ENCODE measurements at regions not wholly inside any gene's neighbourhood (a gene's known extent, or its start where the extent isn't known, plus 50 kb on each side); places are given as distances from the start of the nearest gene placed in this dataset.
A peak's percentile ranks its signal among the peaks of the same experiment; 100 is the strongest.
"Not testable (repeated sequence)": the region's sequence is repeated elsewhere in the genome, so short reads cannot be mapped to it uniquely, and the experiment has no call there.

DNA sequence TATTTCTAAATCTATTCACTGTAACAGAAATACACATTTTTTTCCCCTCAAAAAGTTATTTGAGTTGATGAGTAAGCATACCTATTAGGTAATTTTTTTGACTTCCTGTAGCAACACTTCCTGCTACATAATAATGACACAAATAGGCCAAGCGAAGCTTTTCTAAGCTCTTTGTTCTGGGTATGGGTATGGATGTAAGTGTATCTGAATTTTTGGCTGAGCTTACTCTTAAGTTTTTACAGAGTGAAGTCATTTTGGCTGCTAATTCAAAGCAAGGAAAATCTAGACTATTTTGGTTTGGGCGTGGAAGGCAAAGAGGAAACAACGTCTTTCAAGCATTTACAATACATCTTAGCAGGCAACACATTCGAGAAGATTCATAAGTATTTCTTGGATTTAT, 1206.0 kb upstream of the FLRT2 start:
- Histone ChIP-seq H3K27me3 (no peaks in the 10 kb centered on the region), H3K9me3 (replicated peaks) (no peaks in the 10 kb centered on the region), H3K27ac (no peak overlapping the region), H3K4me3 (no peak overlapping the region), H3K36me3 (no peaks in the 10 kb centered on the region), H3K4me1 (no peaks in the 10 kb centered on the region)
- DNase-seq, result no peak

DNA sequence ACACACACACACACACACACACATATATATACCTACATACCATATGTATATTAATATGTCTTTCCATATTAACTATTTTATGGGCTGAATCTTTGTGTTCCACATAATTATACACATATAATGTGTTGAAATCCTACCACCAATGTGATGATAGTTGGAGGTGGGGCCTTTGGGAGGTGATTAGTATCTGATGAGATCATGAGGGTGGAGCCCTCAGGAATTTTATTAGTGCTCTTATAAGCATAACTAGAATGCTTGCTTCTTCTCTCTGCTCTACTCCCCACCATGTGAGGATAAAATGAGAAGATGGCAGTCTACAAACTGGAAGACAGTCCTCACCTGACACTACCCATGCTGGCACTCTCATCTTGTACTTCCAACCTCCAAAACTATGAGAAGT, 1193.5 kb upstream of the FLRT2 start:
- Histone ChIP-seq H3K36me3 (no peaks in the 10 kb centered on the region), H3K4me1 (no peaks in the 10 kb centered on the region), H3K27ac (no peak overlapping the region), H3K9me3 (replicated peaks) (no peaks in the 10 kb centered on the region), H3K27me3 (no peaks in the 10 kb centered on the region), H3K4me3 (no peak overlapping the region)
- DNase-seq, result no peak

DNA sequence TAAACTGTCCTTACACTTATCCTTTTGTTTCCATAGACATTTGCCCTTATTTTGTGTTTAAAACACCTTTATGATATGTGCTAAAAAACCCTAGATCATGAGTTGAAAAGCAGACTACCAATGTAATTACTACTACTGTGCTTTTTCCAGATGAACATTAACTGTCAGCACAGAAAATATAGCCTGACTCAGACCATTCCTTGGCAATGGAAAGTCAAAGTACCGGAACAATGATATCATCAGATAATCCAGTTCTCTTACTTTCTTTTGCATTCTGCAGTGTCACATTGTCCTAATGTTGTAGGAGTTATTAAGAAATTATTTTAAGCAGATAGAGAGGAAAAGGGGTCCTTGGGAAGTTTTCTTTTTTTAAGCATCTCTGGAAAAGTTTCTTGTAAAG, 1189.0 kb upstream of the FLRT2 start:
- Histone ChIP-seq H3K4me1 (no peaks in the 10 kb centered on the region), H3K27ac (no peak overlapping the region), H3K36me3 (no peaks in the 10 kb centered on the region), H3K9me3 (replicated peaks) (no peaks in the 10 kb centered on the region; the same call in 1 of the 2 replicates), H3K27me3 (no peaks in the 10 kb centered on the region), H3K4me3 (no peak overlapping the region)
- no peak for DNase-seq

DNA sequence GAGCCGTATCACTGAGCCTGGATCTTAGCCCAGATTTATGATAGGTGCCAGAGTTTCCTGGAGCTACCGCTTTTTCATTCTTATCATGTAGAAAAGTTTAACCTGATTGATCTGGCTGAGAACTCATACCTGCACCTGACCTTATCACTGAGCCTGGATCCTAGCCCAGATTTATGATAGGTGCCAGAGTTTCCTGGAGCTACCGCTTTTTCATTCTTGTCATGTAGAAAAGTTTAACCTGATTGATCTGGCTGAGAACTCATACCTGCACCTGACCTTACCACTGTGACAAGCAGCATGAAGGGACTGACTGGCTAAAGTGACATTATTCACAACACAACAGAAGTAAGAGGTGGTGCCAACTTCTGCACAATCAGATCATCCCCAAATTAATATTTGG, 1188.1 kb upstream of the FLRT2 start:
- H3K27me3 ChIP-seq; H3K27ac ChIP-seq; H3K4me3 ChIP-seq; H3K36me3 ChIP-seq; H3K9me3 ChIP-seq (replicated peaks); DNase-seq; H3K4me1 ChIP-seq: not testable (repeated sequence)

DNA sequence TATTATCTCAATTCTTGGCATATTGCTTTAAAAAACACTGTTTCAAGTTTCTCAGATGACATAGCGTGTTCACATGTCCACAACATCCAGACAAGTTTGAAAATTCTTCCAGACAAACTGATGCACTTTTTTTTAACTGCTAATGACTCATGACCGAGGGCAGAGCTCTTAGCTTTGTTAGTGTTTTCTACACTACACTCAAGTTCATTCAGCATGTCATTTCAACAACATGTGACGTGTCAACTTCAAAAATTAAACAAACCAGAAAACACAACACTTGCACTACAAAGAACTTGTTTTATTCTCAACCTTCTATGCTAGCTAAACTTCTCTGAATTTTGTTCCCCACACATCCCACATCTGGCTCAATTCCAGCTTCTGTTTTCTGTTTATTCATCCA, 1186.3 kb upstream of the FLRT2 start:
- no peak for DNase-seq
- H3K36me3 ChIP-seq, result no peaks in the 10 kb centered on the region
- no peaks in the 10 kb centered on the region for H3K27me3 ChIP-seq
- H3K4me1 ChIP-seq, result no peaks in the 10 kb centered on the region
- no peaks in the 10 kb centered on the region; the same call in 1 of the 2 replicates for H3K9me3 ChIP-seq (replicated peaks)
- no peak overlapping the region for H3K27ac ChIP-seq
- H3K4me3 ChIP-seq, result no peak overlapping the region

DNA sequence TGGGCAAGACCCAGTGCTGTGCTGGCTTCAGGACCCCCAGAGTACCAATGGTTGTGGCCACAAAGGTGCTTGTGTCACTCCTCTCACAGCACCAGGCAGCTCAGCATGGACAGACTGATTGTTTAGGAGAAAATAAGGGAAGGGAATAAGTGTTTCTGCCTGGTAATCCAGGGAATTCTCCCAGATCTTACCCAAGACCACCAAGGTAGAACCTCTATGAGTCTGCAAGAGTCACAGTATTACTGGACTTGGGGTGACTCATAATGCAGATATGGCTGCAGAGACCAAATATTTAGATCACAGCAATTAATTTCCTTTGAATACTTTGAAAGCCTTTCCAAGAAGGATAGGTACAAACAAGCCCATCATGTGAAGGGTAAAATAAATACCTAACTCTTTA, 1178.3 kb upstream of the FLRT2 start:
- DNase-seq, result no peak
- H3K27ac ChIP-seq, result no peak overlapping the region

DNA sequence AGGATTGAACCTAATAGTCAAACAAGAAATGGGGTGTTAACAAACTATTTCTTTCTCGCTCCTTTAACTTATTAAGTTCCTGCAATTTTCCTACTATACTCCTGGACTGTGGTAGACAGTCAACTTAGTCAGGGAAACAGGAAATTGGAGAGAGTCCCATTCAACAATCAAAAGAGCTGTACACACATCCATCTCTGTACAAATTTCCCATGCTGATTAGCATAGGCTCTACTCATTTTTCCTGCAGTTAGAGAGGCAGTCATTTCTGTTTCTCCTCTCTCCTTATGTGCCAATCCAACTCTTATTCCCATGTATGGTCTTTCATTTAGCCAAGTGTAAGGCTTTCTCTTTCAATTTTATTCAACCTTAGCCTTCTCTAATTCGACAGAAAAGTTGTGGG, 1168.5 kb upstream of the FLRT2 start:
- H3K36me3 ChIP-seq, result no peaks in the 10 kb centered on the region
- no peak for DNase-seq
- H3K4me1 ChIP-seq, result no peaks in the 10 kb centered on the region
- H3K9me3 ChIP-seq (replicated peaks), result no peaks in the 10 kb centered on the region; the same call in 1 of the 2 replicates
- no peaks in the 10 kb centered on the region for H3K27me3 ChIP-seq
- H3K27ac ChIP-seq, result no peak overlapping the region
- H3K4me3 ChIP-seq, result no peak overlapping the region

More for the DNA sequence above, 1178.3 kb upstream of the FLRT2 start:
- Histone ChIP-seq H3K4me3 (no peak overlapping the region), H3K4me1 (no peaks in the 10 kb centered on the region), H3K36me3 (no peaks in the 10 kb centered on the region), H3K9me3 (replicated peaks) (no peaks in the 10 kb centered on the region; the same call in 1 of the 2 replicates), H3K27me3 (no peaks in the 10 kb centered on the region)

DNA sequence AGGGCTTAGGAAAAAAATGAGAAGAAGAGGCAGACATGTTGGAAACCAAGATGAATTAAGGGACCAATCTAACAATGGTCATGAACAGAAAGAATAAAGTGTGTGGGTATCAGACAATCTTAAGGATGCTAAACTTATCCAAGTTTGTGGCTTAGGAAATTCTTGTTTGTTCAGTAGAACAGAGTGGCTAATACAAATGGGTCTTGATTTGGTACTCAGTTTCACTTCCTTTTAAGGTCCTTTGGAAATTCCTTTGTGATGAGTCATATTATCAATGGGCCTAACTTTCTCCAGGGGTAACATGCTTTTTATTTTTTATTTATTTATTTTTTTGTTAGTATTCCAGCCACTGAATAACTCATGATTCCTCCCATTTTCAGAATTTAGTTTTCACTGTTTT, 1154.7 kb upstream of the FLRT2 start:
- Histone ChIP-seq H3K27ac (no peak overlapping the region), H3K36me3 (no peaks in the 10 kb centered on the region), H3K27me3 (no peaks in the 10 kb centered on the region), H3K4me3 (no peak overlapping the region), H3K4me1 (no peaks in the 10 kb centered on the region), H3K9me3 (replicated peaks) (no peaks in the 10 kb centered on the region)
- peak in 1 of 2 experiments; percentile 2 for DNase-seq

DNA sequence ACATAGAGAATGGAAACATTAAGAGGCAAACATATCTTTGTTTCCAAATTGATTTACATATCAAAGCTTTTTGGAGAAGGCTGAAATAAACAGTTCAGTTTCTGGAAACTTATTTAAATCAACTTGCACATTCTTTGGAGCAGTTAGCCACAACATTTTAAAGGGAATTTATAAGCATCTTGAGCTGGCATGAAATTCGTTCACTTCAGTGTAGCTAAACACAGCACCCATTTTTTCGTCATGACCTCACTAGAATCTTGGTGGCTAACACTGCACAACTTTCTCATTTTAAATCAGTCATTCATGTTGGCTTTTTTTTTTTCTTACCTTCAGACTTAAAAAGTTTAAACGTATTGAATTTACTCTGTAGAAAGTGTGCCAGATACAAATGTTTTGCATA, 1139.9 kb upstream of the FLRT2 start:
- Histone ChIP-seq H3K27ac (no peak overlapping the region), H3K9me3 (replicated peaks) (no peaks in the 10 kb centered on the region), H3K4me1 (no peaks in the 10 kb centered on the region), H3K4me3 (no peak overlapping the region), H3K27me3 (no peaks in the 10 kb centered on the region), H3K36me3 (no peaks in the 10 kb centered on the region)
- no peak for DNase-seq

DNA sequence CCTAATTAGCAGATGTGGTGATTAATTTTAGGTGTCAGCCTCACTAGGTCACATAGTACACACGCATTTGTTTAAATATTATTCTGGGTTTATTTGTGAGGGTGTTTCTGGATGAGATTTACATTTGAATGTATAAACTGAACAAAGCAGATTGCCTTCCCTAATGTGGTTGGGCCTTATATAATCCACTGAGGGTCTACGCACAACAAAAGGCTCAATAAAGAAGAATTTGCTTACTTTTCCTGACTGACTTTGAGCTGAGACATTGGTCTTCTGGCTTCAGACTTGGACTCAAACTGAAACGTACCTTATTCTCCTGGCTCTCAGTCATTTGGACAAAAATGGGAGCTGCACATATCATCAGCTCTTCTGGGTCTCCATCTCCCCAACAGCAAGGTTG, 1132.3 kb upstream of the FLRT2 start:
- Histone ChIP-seq H3K4me3 (no peak overlapping the region), H3K27ac (no peak overlapping the region), H3K27me3 (no peaks in the 10 kb centered on the region), H3K36me3 (no peaks in the 10 kb centered on the region), H3K9me3 (replicated peaks) (no peaks in the 10 kb centered on the region), H3K4me1 (no peaks in the 10 kb centered on the region)
- DNase-seq, result no peak

DNA sequence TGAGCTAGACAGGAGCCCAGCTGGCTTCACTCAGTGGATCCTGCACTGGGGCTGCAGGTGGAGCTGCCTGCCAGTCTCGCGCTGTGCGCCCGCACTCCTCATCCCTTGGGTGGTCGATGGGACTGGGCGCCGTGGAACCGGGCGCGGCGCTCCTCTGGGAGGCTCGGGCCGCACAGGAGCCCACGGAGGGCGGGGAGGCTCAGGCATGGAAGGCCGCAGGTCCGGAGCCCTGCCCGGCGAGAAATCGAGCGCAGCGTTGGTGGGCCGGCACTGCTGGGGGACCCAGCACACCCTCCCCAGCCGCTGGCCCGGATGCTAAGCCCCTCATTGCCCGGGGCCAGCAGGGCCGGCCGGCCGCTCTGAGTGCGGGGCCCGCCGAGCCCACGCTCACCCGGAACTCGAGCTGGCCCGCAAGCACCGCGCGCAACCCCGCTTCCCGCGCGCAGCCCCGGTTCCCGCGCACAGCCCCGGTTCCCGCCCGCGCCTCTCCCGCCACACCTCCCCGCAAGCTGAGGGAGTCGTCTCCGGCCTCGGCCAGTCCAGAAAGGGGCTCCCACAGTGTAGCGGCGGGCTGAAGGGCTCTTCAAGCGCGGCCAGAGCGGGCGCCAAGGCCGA, 1130.5 kb upstream of the FLRT2 start:
- Histone ChIP-seq H3K4me1 (0 out of 2 replicates have a peak, but pooled peaks cover 4% of the 10 kb centered on the region), H3K27ac (no peak overlapping the region), H3K36me3 (no peaks in the 10 kb centered on the region), H3K4me3 (no peak overlapping the region), H3K9me3 (replicated peaks) (no peaks in the 10 kb centered on the region), H3K27me3 (no peaks in the 10 kb centered on the region)
- no peak for DNase-seq

DNA sequence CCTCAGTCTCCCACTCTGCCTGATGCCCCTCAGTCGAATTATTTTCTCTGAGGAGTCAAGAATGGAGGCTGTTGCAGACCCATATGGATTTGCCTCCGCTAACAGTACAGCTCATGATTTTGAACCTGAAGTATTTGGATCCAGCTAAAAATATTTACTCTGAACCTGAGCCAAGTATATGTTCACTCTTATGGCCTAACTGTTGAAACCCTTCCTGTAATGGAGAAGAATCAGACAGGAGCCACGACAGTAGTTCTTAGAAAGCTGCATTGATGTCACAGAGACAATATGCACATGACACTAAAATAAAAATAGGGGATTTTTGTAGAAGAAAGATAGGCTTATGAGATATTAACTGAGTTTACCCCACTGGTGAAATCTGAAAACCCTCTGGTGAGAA, 1128.3 kb upstream of the FLRT2 start:
- no peak for DNase-seq
- no peaks in the 10 kb centered on the region for H3K36me3 ChIP-seq

DNA sequence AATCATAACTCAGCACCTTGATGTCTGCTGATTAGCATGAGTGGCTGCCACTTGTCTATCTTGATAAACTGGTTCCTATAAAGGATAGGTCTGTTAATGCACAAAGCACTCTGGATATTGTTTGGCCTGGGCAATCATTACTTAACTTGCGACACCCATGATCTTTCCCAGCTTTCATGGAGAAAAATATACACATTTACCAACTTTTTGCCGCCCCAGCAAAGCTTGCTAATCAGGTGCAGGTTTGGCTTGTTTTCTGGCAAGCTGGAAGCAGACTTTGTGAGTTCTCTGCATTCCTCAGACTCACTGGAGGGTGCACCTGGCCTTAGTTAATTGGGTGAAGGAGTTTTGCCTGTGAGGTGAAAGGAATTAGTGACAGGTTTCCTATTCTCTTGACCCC, 1126.4 kb upstream of the FLRT2 start:
- Histone ChIP-seq H3K4me1 (peaks cover 4% of the 10 kb centered on the region), H3K36me3 (no peaks in the 10 kb centered on the region), H3K27ac (no peak overlapping the region), H3K4me3 (no peak overlapping the region), H3K9me3 (replicated peaks) (no peaks in the 10 kb centered on the region), H3K27me3 (no peaks in the 10 kb centered on the region)
- DNase-seq, result no peak

More for the DNA sequence above, 1128.3 kb upstream of the FLRT2 start:
- H3K4me3 ChIP-seq, result no peak overlapping the region
- H3K4me1 ChIP-seq, result peaks cover 4% of the 10 kb centered on the region
- H3K9me3 ChIP-seq (replicated peaks), result no peaks in the 10 kb centered on the region
- H3K27ac ChIP-seq, result no peak overlapping the region
- no peaks in the 10 kb centered on the region for H3K27me3 ChIP-seq

DNA sequence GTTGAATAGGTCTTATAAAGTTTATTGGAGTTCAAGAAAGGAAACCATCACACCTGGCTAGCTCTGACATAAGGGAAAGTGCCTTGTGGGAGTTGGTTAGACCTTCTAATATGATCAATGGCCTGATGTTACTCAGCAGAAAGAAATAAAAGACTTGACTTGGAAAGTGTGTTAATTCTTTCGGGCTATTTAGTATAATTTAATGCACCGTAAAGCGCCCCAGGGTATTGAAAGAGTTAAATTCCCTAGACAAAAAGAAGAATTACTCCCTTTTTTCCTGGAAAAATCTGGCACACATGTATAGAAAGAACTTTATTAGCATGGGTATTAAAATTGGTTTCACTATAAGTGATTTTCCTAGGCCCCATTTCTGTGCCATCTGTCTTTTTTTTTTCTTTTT, 1125.7 kb upstream of the FLRT2 start:
- H3K4me1 ChIP-seq, result peaks cover 4% of the 10 kb centered on the region
- H3K9me3 ChIP-seq (replicated peaks), result no peaks in the 10 kb centered on the region
- H3K36me3 ChIP-seq, result no peaks in the 10 kb centered on the region
- H3K27me3 ChIP-seq, result no peaks in the 10 kb centered on the region
- no peak for DNase-seq
- H3K27ac ChIP-seq, result peak overlapping the region; percentile 33
- no peak overlapping the region for H3K4me3 ChIP-seq

DNA sequence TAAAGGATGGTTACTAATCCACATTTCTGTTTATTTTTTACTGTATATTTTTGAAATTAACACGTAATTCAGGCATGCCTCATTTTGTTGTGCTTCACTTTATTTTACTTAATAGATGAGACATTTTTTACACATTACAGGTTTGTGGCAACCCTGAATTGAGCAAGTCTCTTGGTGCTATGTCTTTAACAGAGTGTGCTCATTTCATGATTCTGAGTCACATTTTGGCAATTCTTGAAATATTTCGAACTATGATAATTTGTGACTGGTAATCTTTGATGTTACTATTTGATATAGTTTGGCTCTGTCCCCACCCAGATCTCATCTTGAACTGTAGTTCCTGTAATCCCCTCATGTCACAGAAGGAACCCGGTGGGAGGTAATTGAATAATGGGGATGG, 1120.5 kb upstream of the FLRT2 start:
- no peaks in the 10 kb centered on the region; the same call in none of the 2 replicates for H3K4me1 ChIP-seq
- no peak for DNase-seq
- H3K36me3 ChIP-seq, result no peaks in the 10 kb centered on the region
- no peak overlapping the region for H3K4me3 ChIP-seq
- no peak overlapping the region for H3K27ac ChIP-seq
- no peaks in the 10 kb centered on the region for H3K9me3 ChIP-seq (replicated peaks)
- no peaks in the 10 kb centered on the region for H3K27me3 ChIP-seq

DNA sequence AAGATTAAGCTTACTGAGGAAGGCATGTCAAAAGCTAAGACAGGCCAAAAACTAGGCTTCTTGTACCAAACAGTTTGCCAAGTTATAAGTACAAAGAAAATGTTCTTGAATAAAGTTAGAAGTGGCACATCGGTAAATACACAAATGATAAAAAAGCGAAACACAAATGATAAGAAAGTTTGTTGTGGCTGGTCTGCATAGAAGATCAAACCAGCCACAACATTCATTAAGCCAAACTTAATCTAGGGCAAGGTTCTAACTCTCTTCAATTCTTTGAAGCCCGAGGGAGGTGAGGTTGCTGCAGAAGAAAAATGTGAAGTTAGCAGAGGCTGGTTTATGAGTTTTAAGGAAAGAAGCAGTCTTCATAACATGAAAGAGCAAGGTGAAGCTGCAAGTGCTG, 1119.6 kb upstream of the FLRT2 start:
- Histone ChIP-seq H3K36me3 (no peaks in the 10 kb centered on the region), H3K27me3 (no peaks in the 10 kb centered on the region), H3K4me3 (no peak overlapping the region), H3K9me3 (replicated peaks) (no peaks in the 10 kb centered on the region), H3K27ac (no peak overlapping the region), H3K4me1 (no peaks in the 10 kb centered on the region; the same call in none of the 2 replicates)
- DNase-seq, result no peak
